ENCODE measurements at regions not wholly inside any gene's neighbourhood (a gene's known extent, or its start where the extent isn't known, plus 50 kb on each side); places are given as distances from the start of the nearest gene placed in this dataset.

GRCh38 chr12:48286665-48287064 is 64.1 kb downstream of the ZNF641 start:
- Histone ChIP-seq H3K36me3 (ENCODE audit: control insufficient read depth, insufficient read depth, low read length) (no peaks in the 10 kb centered on the region), H3K9ac (ENCODE audit: low read depth, low read length) (no peak overlapping the region), H3K27me3 (ENCODE audit: control insufficient read depth, insufficient read depth, low read length) (peaks cover 39% of the 10 kb centered on the region), H3K4me3 (ENCODE audit: low read depth, low read length) (no peak overlapping the region), H3K9me3 (ENCODE audit: control insufficient read depth, insufficient read depth, low read length) (no peaks in the 10 kb centered on the region), H3K4me1 (ENCODE audit: control insufficient read depth, insufficient read depth, low read length) (no peaks in the 10 kb centered on the region), H3K27ac (ENCODE audit: low read depth, low read length) (no peak overlapping the region)

GRCh38 chr12:48285751-48286650 is 64.7 kb downstream of the ZNF641 start:
- H3K27ac ChIP-seq (ENCODE audit: low read depth, low read length), result no peak overlapping the region
- no peak overlapping the region for H3K4me3 ChIP-seq (ENCODE audit: low read depth, low read length)
- no peak overlapping the region for H3K9ac ChIP-seq (ENCODE audit: low read depth, low read length)
- peaks cover 46% of the 10 kb centered on the region for H3K27me3 ChIP-seq (ENCODE audit: control insufficient read depth, insufficient read depth, low read length)
- H3K9me3 ChIP-seq (ENCODE audit: control insufficient read depth, insufficient read depth, low read length), result no peaks in the 10 kb centered on the region
- no peaks in the 10 kb centered on the region for H3K36me3 ChIP-seq (ENCODE audit: control insufficient read depth, insufficient read depth, low read length)
- H3K4me1 ChIP-seq (ENCODE audit: control insufficient read depth, insufficient read depth, low read length), result no peaks in the 10 kb centered on the region

GRCh38 chr12:48281811-48282210 is 68.9 kb downstream of the ZNF641 start:
- Histone ChIP-seq H3K4me3 (ENCODE audit: low read depth, low read length) (no peak overlapping the region), H3K36me3 (ENCODE audit: control insufficient read depth, insufficient read depth, low read length) (no peaks in the 10 kb centered on the region), H3K27me3 (ENCODE audit: control insufficient read depth, insufficient read depth, low read length) (peaks cover 77% of the 10 kb centered on the region), H3K27ac (ENCODE audit: low read depth, low read length) (no peak overlapping the region), H3K9me3 (ENCODE audit: control insufficient read depth, insufficient read depth, low read length) (no peaks in the 10 kb centered on the region), H3K4me1 (ENCODE audit: control insufficient read depth, insufficient read depth, low read length) (peaks cover 11% of the 10 kb centered on the region), H3K9ac (ENCODE audit: low read depth, low read length) (no peak overlapping the region)

GRCh38 chr12:48280572-48280971 is 70.1 kb downstream of the ZNF641 start:
- H3K9ac ChIP-seq (ENCODE audit: low read depth, low read length), result no peak overlapping the region
- no peak overlapping the region for H3K4me3 ChIP-seq (ENCODE audit: low read depth, low read length)
- H3K27ac ChIP-seq (ENCODE audit: low read depth, low read length), result no peak overlapping the region
- H3K27me3 ChIP-seq (ENCODE audit: control insufficient read depth, insufficient read depth, low read length), result peaks cover 84% of the 10 kb centered on the region
- no peaks in the 10 kb centered on the region for H3K36me3 ChIP-seq (ENCODE audit: control insufficient read depth, insufficient read depth, low read length)
- H3K9me3 ChIP-seq (ENCODE audit: control insufficient read depth, insufficient read depth, low read length), result no peaks in the 10 kb centered on the region
- H3K4me1 ChIP-seq (ENCODE audit: control insufficient read depth, insufficient read depth, low read length), result peaks cover 11% of the 10 kb centered on the region

- H3K9ac ChIP-seq (ENCODE audit: low read depth, low read length), result no peak overlapping the region
- peaks cover 85% of the 10 kb centered on the region for H3K27me3 ChIP-seq (ENCODE audit: control insufficient read depth, insufficient read depth, low read length)
- no peak overlapping the region for H3K27ac ChIP-seq (ENCODE audit: low read depth, low read length)
- no peak overlapping the region for H3K4me3 ChIP-seq (ENCODE audit: low read depth, low read length)
- H3K36me3 ChIP-seq (ENCODE audit: control insufficient read depth, insufficient read depth, low read length), result no peaks in the 10 kb centered on the region
- H3K9me3 ChIP-seq (ENCODE audit: control insufficient read depth, insufficient read depth, low read length), result no peaks in the 10 kb centered on the region
- H3K4me1 ChIP-seq (ENCODE audit: control insufficient read depth, insufficient read depth, low read length), result peaks cover 11% of the 10 kb centered on the region
These were observed 71.1 kb downstream of the ZNF641 start for GRCh38 chr12:48279601-48280000.

- Histone ChIP-seq H3K9me3 (ENCODE audit: control insufficient read depth, insufficient read depth, low read length) (no peaks in the 10 kb centered on the region), H3K27ac (ENCODE audit: low read depth, low read length) (no peak overlapping the region), H3K4me1 (ENCODE audit: control insufficient read depth, insufficient read depth, low read length) (peaks cover 11% of the 10 kb centered on the region), H3K27me3 (ENCODE audit: control insufficient read depth, insufficient read depth, low read length) (peaks cover 80% of the 10 kb centered on the region), H3K4me3 (ENCODE audit: low read depth, low read length) (no peak overlapping the region), H3K9ac (ENCODE audit: low read depth, low read length) (no peak overlapping the region), H3K36me3 (ENCODE audit: control insufficient read depth, insufficient read depth, low read length) (no peaks in the 10 kb centered on the region)
These were observed 71.6 kb downstream of the ZNF641 start for GRCh38 chr12:48279101-48279500.

- Histone ChIP-seq H3K4me1 (ENCODE audit: control insufficient read depth, insufficient read depth, low read length) (peaks cover 11% of the 10 kb centered on the region), H3K36me3 (ENCODE audit: control insufficient read depth, insufficient read depth, low read length) (no peaks in the 10 kb centered on the region), H3K27me3 (ENCODE audit: control insufficient read depth, insufficient read depth, low read length) (peaks cover 58% of the 10 kb centered on the region), H3K9ac (ENCODE audit: low read depth, low read length) (no peak overlapping the region), H3K27ac (ENCODE audit: low read depth, low read length) (no peak overlapping the region), H3K4me3 (ENCODE audit: low read depth, low read length) (no peak overlapping the region), H3K9me3 (ENCODE audit: control insufficient read depth, insufficient read depth, low read length) (no peaks in the 10 kb centered on the region)
These were observed 73.5 kb upstream of the OR10AD1 start for GRCh38 chr12:48276621-48277020.

- no peak overlapping the region for H3K27ac ChIP-seq (ENCODE audit: low read depth, low read length)
- H3K9ac ChIP-seq (ENCODE audit: low read depth, low read length), result no peak overlapping the region
- H3K9me3 ChIP-seq (ENCODE audit: control insufficient read depth, insufficient read depth, low read length), result no peaks in the 10 kb centered on the region
- H3K36me3 ChIP-seq (ENCODE audit: control insufficient read depth, insufficient read depth, low read length), result no peaks in the 10 kb centered on the region
- H3K4me3 ChIP-seq (ENCODE audit: low read depth, low read length), result no peak overlapping the region
- H3K4me1 ChIP-seq (ENCODE audit: control insufficient read depth, insufficient read depth, low read length), result no peaks in the 10 kb centered on the region
- H3K27me3 ChIP-seq (ENCODE audit: control insufficient read depth, insufficient read depth, low read length), result peaks cover 15% of the 10 kb centered on the region
These were observed 63.7 kb upstream of the OR10AD1 start for GRCh38 chr12:48266826-48267225.

GRCh38 chr12:48265777-48266176 is 62.7 kb upstream of the OR10AD1 start:
- no peaks in the 10 kb centered on the region for H3K36me3 ChIP-seq (ENCODE audit: control insufficient read depth, insufficient read depth, low read length)
- no peaks in the 10 kb centered on the region for H3K9me3 ChIP-seq (ENCODE audit: control insufficient read depth, insufficient read depth, low read length)
- no peak overlapping the region for H3K4me3 ChIP-seq (ENCODE audit: low read depth, low read length)
- H3K27ac ChIP-seq (ENCODE audit: low read depth, low read length), result no peak overlapping the region
- no peaks in the 10 kb centered on the region for H3K4me1 ChIP-seq (ENCODE audit: control insufficient read depth, insufficient read depth, low read length)
- no peak overlapping the region for H3K9ac ChIP-seq (ENCODE audit: low read depth, low read length)
- peaks cover 15% of the 10 kb centered on the region for H3K27me3 ChIP-seq (ENCODE audit: control insufficient read depth, insufficient read depth, low read length)

GRCh38 chr12:48263617-48264016 is 60.5 kb upstream of the OR10AD1 start:
- Histone ChIP-seq H3K4me3 (ENCODE audit: low read depth, low read length) (no peak overlapping the region), H3K9ac (ENCODE audit: low read depth, low read length) (no peak overlapping the region), H3K36me3 (ENCODE audit: control insufficient read depth, insufficient read depth, low read length) (no peaks in the 10 kb centered on the region), H3K27me3 (ENCODE audit: control insufficient read depth, insufficient read depth, low read length) (peaks cover 12% of the 10 kb centered on the region; the same call in 1 of the 2 replicates), H3K4me1 (ENCODE audit: control insufficient read depth, insufficient read depth, low read length) (no peaks in the 10 kb centered on the region), H3K9me3 (ENCODE audit: control insufficient read depth, insufficient read depth, low read length) (no peaks in the 10 kb centered on the region), H3K27ac (ENCODE audit: low read depth, low read length) (no peak overlapping the region)

- Histone ChIP-seq H3K9me3 (ENCODE audit: control insufficient read depth, insufficient read depth, low read length) (peaks cover 1% of the 10 kb centered on the region; the same call in 1 of the 2 replicates), H3K27ac (ENCODE audit: low read depth, low read length) (no peak overlapping the region), H3K27me3 (ENCODE audit: control insufficient read depth, insufficient read depth, low read length) (0 out of 2 replicates have a peak, but pooled peaks cover 6% of the 10 kb centered on the region), H3K9ac (ENCODE audit: low read depth, low read length) (no peak overlapping the region), H3K36me3 (ENCODE audit: control insufficient read depth, insufficient read depth, low read length) (no peaks in the 10 kb centered on the region), H3K4me1 (ENCODE audit: control insufficient read depth, insufficient read depth, low read length) (no peaks in the 10 kb centered on the region), H3K4me3 (ENCODE audit: low read depth, low read length) (no peak overlapping the region)
These were observed 58.7 kb upstream of the OR10AD1 start for GRCh38 chr12:48261773-48262172.
